ENCODE measurements at regions not wholly inside any gene's neighbourhood (a gene's known extent, or its start where the extent isn't known, plus 50 kb on each side); places are given as distances from the start of the nearest gene placed in this dataset.

GRCh38 chr2:204108330-204108751 lies 171.8 kb downstream of the ICOS start:
- TF ChIP-seq CTCF (IDR thresholded peaks at IDR 0.05; ENCODE audit: insufficient read depth, low read length, poor library complexity, severe bottlenecking) (no peak), EZH2phosphoT487 (conservative IDR thresholded peaks at IDR 0.05; ENCODE audit: low read length) (no peak)
